Body of pancreas (tissue), 4 donors: ENCODE measurements at regions not wholly inside any gene's neighbourhood (a gene's known extent, or its start where the extent isn't known, plus 50 kb on each side); places are given as distances from the start of the nearest gene placed in this dataset.
A peak's percentile ranks its signal among the peaks of the same experiment; 100 is the strongest.
"Not testable (repeated sequence)": the region's sequence is repeated elsewhere in the genome, so short reads cannot be mapped to it uniquely, and the experiment has no call there.

Source experiments
- ATAC-seq: fragments of 150-250 bp; one replicate; pipeline ENCODE4 v1.9.1; 2016
- DNase-seq, 4 donors: peaks; one replicate each; pipeline ENCODE4 v3.0.0-alpha.2; 2019
- H3K27ac ChIP-seq, 4 donors: fragments of 200-600 bp; sonication (generic); 1 replicate in 3 of 4; 2 replicates in 1 of 4; pipeline versions ENCODE4 v1.5.1 to v1.6.1; 2016 to 2019; ENCODE audit warnings: mild to moderate bottlenecking in 1 of 4, mixed read lengths in 1 of 4, moderate library complexity in 1 of 4
- H3K27me3 ChIP-seq, 2 donors: fragments of 200-600 bp; sonication (generic); one replicate each; pipeline ENCODE4 v1.6.0; 2016; ENCODE audit warnings: mild to moderate bottlenecking in 1 of 2
- H3K36me3 ChIP-seq, 2 donors: fragments of 200-600 bp; sonication (generic); replicated peaks in 1 of 2; 2 replicates each; pipeline ENCODE4 v1.5.1; 2016; ENCODE audit warnings: low read depth in 2 of 2; ENCODE audit not compliant: insufficient read depth in 1 of 2
- H3K4me1 ChIP-seq: fragments of 200-600 bp; sonication (generic); one replicate; pipeline ENCODE4 v1.6.0; 2016
- H3K4me3 ChIP-seq, 2 donors: fragments of 200-600 bp; sonication (generic); 1 replicate in 1 of 2; 2 replicates in 1 of 2; pipeline ENCODE4 v1.5.1; 2016 to 2019
- H3K9me3 ChIP-seq, 3 donors: fragments of 200-600 bp; sonication (generic); 1 replicate in 2 of 3; 2 replicates in 1 of 3; pipeline ENCODE4 v1.5.1; 2016
- POLR2A ChIP-seq, 3 donors: fragments of 450-650 bp; IDR thresholded peaks; one replicate each; pipeline ENCODE4 v1.6.1; 2016; ENCODE audit warnings: antibody characterized with exemption in 3 of 3, mild to moderate bottlenecking in 2 of 3
- WGBS, 2 donors: methylation state at CpG; one replicate each; pipeline ENCODE4 v1.1.5; 2017; 5-methylcytosine and 5-hydroxymethylcytosine counted together
- intact Hi-C: fragments of 100-400 bp; cut with DNase I; formaldehyde crosslinking; loops from one replicate; pipeline ENCODE4 v1.15.1; 2023
- TF ChIP-seq, protein P1 (sequence below), 7 experiments: fragments of 450-650 bp in 4 of 7; fragments of 200-600 bp in 3 of 7; sonication (generic) in 3 of 7; IDR thresholded peaks; one replicate each; pipeline ENCODE4 v1.5.1; 2016 to 2019; ENCODE audit warnings: antibody characterized with exemption in 7 of 7

DNA sequence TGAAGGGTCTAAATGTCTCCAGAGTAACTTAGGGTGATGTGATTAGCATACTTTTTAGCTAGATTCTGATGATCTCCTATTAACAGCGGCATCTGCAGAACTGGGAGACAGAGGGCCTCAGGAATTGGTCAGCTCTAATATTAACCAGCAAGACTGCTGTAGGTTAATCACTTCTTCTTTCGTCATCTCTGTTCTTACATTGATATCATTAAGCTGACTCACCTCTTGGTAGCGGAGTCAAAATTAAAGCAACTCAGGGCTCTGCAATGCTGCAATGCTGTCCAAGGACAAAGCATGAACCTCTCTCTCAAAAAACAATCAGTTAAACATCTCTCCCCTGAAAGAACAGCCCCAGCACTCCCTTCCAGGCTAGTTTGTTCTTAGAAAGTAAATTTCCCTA is 57.5 kb upstream of the TRA2B start:
- peaks cover 4% of the 10 kb centered on the region for H3K4me1 ChIP-seq
- H3K27ac ChIP-seq: no peak overlapping the region
- ATAC-seq (no peak), DNase-seq (no peak)
- intact Hi-C loops: no loop called here
- no peak overlapping the region for H3K4me3 ChIP-seq
- no peaks in the 10 kb centered on the region for H3K9me3 ChIP-seq
- no peaks in the 10 kb centered on the region for H3K27me3 ChIP-seq
- H3K36me3 ChIP-seq: no peaks in the 10 kb centered on the region
- WGBS, 2 donors: 79 to 87% methylated on average over 3 of the region's 3 CpGs
- TF ChIP-seq, protein P1, sequence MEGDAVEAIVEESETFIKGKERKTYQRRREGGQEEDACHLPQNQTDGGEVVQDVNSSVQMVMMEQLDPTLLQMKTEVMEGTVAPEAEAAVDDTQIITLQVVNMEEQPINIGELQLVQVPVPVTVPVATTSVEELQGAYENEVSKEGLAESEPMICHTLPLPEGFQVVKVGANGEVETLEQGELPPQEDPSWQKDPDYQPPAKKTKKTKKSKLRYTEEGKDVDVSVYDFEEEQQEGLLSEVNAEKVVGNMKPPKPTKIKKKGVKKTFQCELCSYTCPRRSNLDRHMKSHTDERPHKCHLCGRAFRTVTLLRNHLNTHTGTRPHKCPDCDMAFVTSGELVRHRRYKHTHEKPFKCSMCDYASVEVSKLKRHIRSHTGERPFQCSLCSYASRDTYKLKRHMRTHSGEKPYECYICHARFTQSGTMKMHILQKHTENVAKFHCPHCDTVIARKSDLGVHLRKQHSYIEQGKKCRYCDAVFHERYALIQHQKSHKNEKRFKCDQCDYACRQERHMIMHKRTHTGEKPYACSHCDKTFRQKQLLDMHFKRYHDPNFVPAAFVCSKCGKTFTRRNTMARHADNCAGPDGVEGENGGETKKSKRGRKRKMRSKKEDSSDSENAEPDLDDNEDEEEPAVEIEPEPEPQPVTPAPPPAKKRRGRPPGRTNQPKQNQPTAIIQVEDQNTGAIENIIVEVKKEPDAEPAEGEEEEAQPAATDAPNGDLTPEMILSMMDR (IDR thresholded peaks at IDR 0.05): no peak
- no peak for TF ChIP-seq POLR2A (IDR thresholded peaks at IDR 0.05)

DNA sequence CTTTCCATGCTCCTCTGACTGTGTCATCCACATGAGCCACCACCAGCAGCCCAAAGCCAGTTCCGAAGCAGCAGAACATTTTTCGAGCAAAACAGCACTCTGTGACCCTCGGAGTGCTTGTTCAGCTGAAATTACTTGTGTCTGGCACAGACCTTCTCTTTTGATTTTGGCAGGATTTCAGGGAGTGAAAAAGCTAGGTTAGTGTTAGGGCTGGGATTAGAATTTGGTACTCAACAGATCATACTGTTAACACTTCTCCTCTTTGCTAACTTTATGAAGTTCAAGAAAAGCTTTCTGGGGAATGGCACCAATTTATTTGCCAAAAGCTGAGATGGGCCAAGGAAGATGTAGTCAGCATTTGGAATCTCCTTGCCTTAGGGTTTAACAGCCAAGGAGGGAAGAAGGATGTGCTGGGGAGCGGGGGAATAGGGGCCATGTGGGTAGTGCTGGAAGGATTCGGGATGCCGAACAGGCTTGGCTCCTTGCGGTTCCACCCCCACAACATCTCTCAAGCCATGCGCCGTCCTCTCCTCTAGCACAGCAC is 55.1 kb upstream of the TRA2B start:
- intact Hi-C loops: no loop called here
- TF ChIP-seq POLR2A (IDR thresholded peaks at IDR 0.05): no peak
- TF ChIP-seq, protein P1 (IDR thresholded peaks at IDR 0.05): no peak
- Histone ChIP-seq H3K9me3 (no peaks in the 10 kb centered on the region), H3K27ac (no peak overlapping the region), H3K36me3 (no peaks in the 10 kb centered on the region), H3K4me1 (peaks cover 4% of the 10 kb centered on the region), H3K4me3 (no peak overlapping the region), H3K27me3 (no peaks in the 10 kb centered on the region)
- 63 to 71% methylated on average over 9 of the region's 9 CpGs for WGBS, 2 donors
- peak; percentile 48 for ATAC-seq
- peak in 2 of 4 donors; percentile 24 to 27 for DNase-seq

GRCh38 chr3:185990995-185991394 is 53.2 kb upstream of the TRA2B start:
- H3K9me3 ChIP-seq, DNase-seq, H3K27ac ChIP-seq, H3K4me3 ChIP-seq, H3K36me3 ChIP-seq, intact Hi-C loops, H3K27me3 ChIP-seq, ATAC-seq, H3K4me1 ChIP-seq: not testable (repeated sequence)
- 87 to 88% methylated on average over 4 of the region's 4 CpGs for WGBS, 2 donors

DNA sequence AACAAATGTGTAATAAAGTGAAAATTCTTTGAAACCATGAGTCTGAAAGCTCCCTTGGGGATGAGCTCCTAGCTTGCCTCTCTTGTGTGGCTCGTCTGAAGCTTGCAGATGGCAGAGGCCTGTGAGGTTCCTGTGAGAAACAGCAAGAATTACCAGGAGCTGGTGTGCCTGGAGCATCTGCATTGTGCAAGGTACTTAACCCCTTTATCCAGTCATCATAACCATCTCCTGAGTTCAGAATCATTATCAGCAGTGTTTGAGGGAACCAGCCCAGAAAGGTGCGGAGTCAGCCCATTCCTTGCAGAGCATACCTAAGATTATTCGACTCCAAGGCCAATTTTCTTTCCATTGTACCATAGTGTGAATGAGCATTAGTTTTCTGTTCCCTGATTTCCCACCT is 51.7 kb upstream of the TRA2B start:
- DNase-seq (no peak), ATAC-seq (no peak)
- 78 to 83% methylated on average over 3 of the region's 3 CpGs for WGBS, 2 donors
- Histone ChIP-seq H3K9me3 (no peaks in the 10 kb centered on the region), H3K27ac (no peak overlapping the region), H3K27me3 (no peaks in the 10 kb centered on the region), H3K4me1 (no peaks in the 10 kb centered on the region), H3K4me3 (no peak overlapping the region), H3K36me3 (no peaks in the 10 kb centered on the region)
- intact Hi-C loops: loop anchor here (10.0 kb wide), 1 partner anchor 285 kb away; no protein-coding TSS in a partner anchor
- TF ChIP-seq POLR2A (IDR thresholded peaks at IDR 0.05): no peak
- TF ChIP-seq, protein P1 (IDR thresholded peaks at IDR 0.05): no peak

- Histone ChIP-seq H3K27me3 (no peaks in the 10 kb centered on the region), H3K9me3 (no peaks in the 10 kb centered on the region), H3K4me1 (peaks cover under 1% of the 10 kb centered on the region), H3K27ac (no peak overlapping the region), H3K36me3 (no peaks in the 10 kb centered on the region), H3K4me3 (no peak overlapping the region)
- WGBS, 2 donors: 70 to 75% methylated on average over 3 of the region's 3 CpGs
- intact Hi-C loops: loop anchor here (10.0 kb wide), 1 partner anchor 286 kb away; no protein-coding TSS in a partner anchor
- no peak for ATAC-seq
- no peak for DNase-seq
- TF ChIP-seq, protein P1 (IDR thresholded peaks at IDR 0.05): no peak
- no peak for TF ChIP-seq POLR2A (IDR thresholded peaks at IDR 0.05)
These were observed 51.0 kb upstream of the TRA2B start for GRCh38 chr3:185988816-185989175.
